HUES48 (cell line): ENCODE measurements at regions not wholly inside any gene's neighbourhood (a gene's known extent, or its start where the extent isn't known, plus 50 kb on each side); places are given as distances from the start of the nearest gene placed in this dataset.

Source experiments
- H3K27ac ChIP-seq: one replicate; pipeline ENCODE4 v1.7.0; 2013; ENCODE audit warnings: low read depth, low read length, inconsistent platforms
- H3K27me3 ChIP-seq: 2 replicates; pipeline ENCODE4 v1.6.1; 2013; ENCODE audit warnings: mild to moderate bottlenecking, low read length; ENCODE audit not compliant: control insufficient read depth, insufficient read depth
- H3K36me3 ChIP-seq: 2 replicates; pipeline ENCODE4 v1.6.1; 2013; ENCODE audit warnings: low read length; ENCODE audit not compliant: control insufficient read depth, insufficient read depth
- H3K4me1 ChIP-seq: 2 replicates; pipeline ENCODE4 v1.6.1; 2013; ENCODE audit warnings: mild to moderate bottlenecking, low read length; ENCODE audit not compliant: control insufficient read depth, insufficient read depth
- H3K4me3 ChIP-seq: 2 replicates; pipeline ENCODE4 v1.5.1; 2013; ENCODE audit warnings: mild to moderate bottlenecking, low read depth, low read length
- H3K9ac ChIP-seq: 2 replicates; pipeline ENCODE4 v1.6.1; 2013; ENCODE audit warnings: mild to moderate bottlenecking, low read depth, low read length, moderate library complexity
- H3K9me3 ChIP-seq: 2 replicates; pipeline ENCODE4 v1.6.1; 2013; ENCODE audit warnings: low read length; ENCODE audit not compliant: control insufficient read depth, insufficient read depth

- no peak overlapping the region for H3K9ac ChIP-seq
- H3K4me3 ChIP-seq = no peak overlapping the region
- no peaks in the 10 kb centered on the region for H3K27me3 ChIP-seq
- no peaks in the 10 kb centered on the region for H3K36me3 ChIP-seq
- no peak overlapping the region for H3K27ac ChIP-seq
- no peaks in the 10 kb centered on the region for H3K9me3 ChIP-seq
- no peaks in the 10 kb centered on the region for H3K4me1 ChIP-seq
Observed at GRCh38 chr1:30183006-30183405, 540.4 kb downstream of the MATN1 start.

DNA sequence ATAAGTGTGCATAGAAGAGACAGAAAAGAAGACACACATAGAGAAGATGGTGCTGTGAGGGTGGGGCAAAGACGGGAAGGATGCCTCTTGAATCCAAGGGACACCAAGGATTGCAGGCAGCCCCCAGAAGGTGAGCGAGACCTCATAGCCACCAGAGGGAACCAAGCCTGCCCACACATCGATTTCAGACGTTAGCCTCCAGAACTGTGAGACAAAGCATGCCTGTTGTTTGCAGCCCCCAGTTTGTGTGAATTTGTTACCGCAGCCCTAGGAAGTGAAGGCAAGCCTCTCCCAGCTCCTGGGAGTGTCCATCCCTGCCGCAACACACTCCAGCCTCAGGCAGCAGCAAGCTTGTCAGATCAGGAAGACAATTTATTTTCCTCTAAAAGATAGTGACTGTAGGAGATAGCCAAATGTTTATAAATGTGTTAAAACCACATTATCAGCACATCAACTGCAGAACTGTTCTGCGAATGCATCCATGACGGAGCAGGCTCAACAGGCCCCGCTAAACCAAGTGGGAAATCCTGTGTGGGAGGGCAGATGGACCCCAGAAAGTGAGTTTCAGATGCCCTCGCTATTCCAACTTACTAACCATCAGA, 543.3 kb downstream of the MATN1 start:
- H3K9ac ChIP-seq = no peak overlapping the region
- no peaks in the 10 kb centered on the region for H3K27me3 ChIP-seq

GRCh38 chr1:30176477-30176876, 546.9 kb downstream of the MATN1 start:
- Histone ChIP-seq H3K4me1 (no peaks in the 10 kb centered on the region), H3K9me3 (no peaks in the 10 kb centered on the region), H3K4me3 (no peak overlapping the region), H3K27me3 (no peaks in the 10 kb centered on the region), H3K36me3 (no peaks in the 10 kb centered on the region), H3K9ac (no peak overlapping the region), H3K27ac (no peak overlapping the region)

More for the DNA sequence above, 543.3 kb downstream of the MATN1 start:
- Histone ChIP-seq H3K9me3 (no peaks in the 10 kb centered on the region), H3K27ac (no peak overlapping the region), H3K4me3 (no peak overlapping the region), H3K4me1 (no peaks in the 10 kb centered on the region), H3K36me3 (no peaks in the 10 kb centered on the region)

GRCh38 chr1:30174499-30174898, 548.9 kb downstream of the MATN1 start:
- H3K27ac ChIP-seq = no peak overlapping the region
- H3K27me3 ChIP-seq = no peaks in the 10 kb centered on the region
- H3K4me1 ChIP-seq = no peaks in the 10 kb centered on the region
- H3K36me3 ChIP-seq = no peaks in the 10 kb centered on the region
- no peak overlapping the region for H3K9ac ChIP-seq
- no peaks in the 10 kb centered on the region for H3K9me3 ChIP-seq
- no peak overlapping the region for H3K4me3 ChIP-seq

GRCh38 chr1:30173560-30173959, 549.8 kb downstream of the MATN1 start:
- no peak overlapping the region for H3K9ac ChIP-seq
- H3K27ac ChIP-seq = no peak overlapping the region
- H3K36me3 ChIP-seq = no peaks in the 10 kb centered on the region
- H3K27me3 ChIP-seq = no peaks in the 10 kb centered on the region
- H3K4me3 ChIP-seq = no peak overlapping the region
- H3K9me3 ChIP-seq = no peaks in the 10 kb centered on the region
- no peaks in the 10 kb centered on the region for H3K4me1 ChIP-seq

DNA sequence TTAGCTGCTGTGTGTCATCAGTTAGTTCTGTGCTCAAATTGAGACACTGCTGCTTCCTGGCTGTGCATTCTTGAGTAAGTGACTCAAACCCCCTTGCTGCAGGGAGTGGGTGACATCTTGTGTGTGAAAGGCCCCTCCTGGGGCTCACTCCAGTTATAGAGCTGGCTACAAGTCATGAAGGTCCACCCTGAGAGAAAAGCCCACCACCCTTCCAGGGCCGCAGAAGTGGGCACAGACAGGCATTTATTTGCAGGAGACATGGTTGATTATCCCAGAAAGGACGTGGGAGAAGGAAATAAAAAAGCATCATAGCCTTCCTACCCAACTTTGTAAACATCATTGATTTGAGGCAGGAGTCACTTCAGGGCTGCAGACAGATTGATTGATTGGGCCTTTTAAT, 550.6 kb downstream of the MATN1 start:
- Histone ChIP-seq H3K27me3 (no peaks in the 10 kb centered on the region), H3K9me3 (no peaks in the 10 kb centered on the region), H3K9ac (no peak overlapping the region), H3K27ac (no peak overlapping the region), H3K4me3 (no peak overlapping the region), H3K4me1 (no peaks in the 10 kb centered on the region), H3K36me3 (no peaks in the 10 kb centered on the region)

DNA sequence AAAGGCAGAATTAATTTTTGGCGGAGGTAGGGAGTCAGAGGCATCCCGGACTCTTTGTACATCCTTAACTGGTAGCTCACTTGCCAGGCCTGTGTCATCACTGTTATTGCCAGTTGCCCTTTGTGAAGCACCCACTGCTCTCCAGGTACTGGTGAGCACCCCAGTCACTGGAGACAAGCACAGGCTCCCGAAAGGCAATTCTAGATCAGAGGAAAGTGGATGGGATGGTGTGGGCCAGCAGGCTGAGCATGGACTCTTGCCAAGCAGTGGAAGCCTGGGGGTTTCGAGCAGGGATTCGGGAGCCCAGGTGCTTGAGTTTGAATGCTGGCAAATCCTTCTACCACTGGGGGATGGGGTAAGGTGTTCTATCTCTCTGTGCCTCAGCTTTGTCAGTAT, 551.1 kb downstream of the MATN1 start:
- H3K9me3 ChIP-seq = no peaks in the 10 kb centered on the region
- no peak overlapping the region for H3K4me3 ChIP-seq
- no peak overlapping the region for H3K27ac ChIP-seq
- no peaks in the 10 kb centered on the region for H3K4me1 ChIP-seq
- no peaks in the 10 kb centered on the region for H3K36me3 ChIP-seq
- no peaks in the 10 kb centered on the region for H3K27me3 ChIP-seq
- H3K9ac ChIP-seq = no peak overlapping the region

DNA sequence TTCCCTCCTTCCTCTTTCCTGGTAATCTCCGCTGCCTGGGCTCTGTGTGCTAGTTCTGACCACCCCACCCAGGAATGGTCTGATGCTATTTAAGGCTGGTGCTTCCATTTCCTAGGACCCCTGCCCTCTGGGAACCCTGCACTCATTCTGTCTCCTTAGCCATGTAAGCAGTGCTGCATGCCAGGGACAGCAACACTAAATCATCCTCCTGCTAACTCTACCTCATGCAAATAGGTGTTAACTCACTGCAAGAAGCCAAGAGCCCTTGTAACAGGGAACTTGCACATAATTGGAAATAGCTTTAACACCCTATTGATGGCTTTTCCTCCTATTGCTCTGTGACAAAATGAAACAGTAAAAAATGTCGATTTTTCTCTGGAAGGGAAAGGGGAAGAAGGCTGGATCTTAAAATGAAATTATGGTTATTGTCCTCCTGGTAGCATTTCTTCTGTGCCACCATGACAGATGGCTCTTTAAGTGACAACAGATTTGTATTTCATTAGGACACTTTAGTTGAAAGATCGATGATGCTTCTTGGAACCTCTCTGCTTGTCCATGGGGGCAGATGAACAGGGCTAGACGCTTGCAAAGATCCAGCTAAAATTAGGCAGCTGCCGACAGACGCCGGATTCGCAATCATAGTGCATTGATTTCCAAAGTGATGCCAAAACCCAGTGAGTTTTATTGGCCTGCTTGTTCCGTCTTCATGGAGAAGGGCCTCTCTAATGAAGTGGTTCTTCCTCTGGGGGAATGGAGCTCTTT, 551.7 kb downstream of the MATN1 start:
- no peaks in the 10 kb centered on the region for H3K27me3 ChIP-seq
- H3K36me3 ChIP-seq = no peaks in the 10 kb centered on the region
- no peak overlapping the region for H3K4me3 ChIP-seq
- H3K27ac ChIP-seq = no peak overlapping the region
- no peaks in the 10 kb centered on the region for H3K9me3 ChIP-seq
- no peaks in the 10 kb centered on the region for H3K4me1 ChIP-seq
- H3K9ac ChIP-seq = no peak overlapping the region

- Histone ChIP-seq H3K4me1 (no peaks in the 10 kb centered on the region), H3K4me3 (no peak overlapping the region)
Observed at GRCh38 chr1:30169269-30169668, 554.1 kb downstream of the MATN1 start.

GRCh38 chr1:30166174-30166573, 557.2 kb downstream of the MATN1 start:
- Histone ChIP-seq H3K27me3 (no peaks in the 10 kb centered on the region), H3K4me1 (no peaks in the 10 kb centered on the region), H3K27ac (no peak overlapping the region), H3K4me3 (no peak overlapping the region), H3K9ac (no peak overlapping the region), H3K9me3 (no peaks in the 10 kb centered on the region), H3K36me3 (no peaks in the 10 kb centered on the region)

More at GRCh38 chr1:30169269-30169668, 554.1 kb downstream of the MATN1 start:
- Histone ChIP-seq H3K9me3 (no peaks in the 10 kb centered on the region), H3K9ac (no peak overlapping the region), H3K27ac (no peak overlapping the region), H3K36me3 (no peaks in the 10 kb centered on the region), H3K27me3 (no peaks in the 10 kb centered on the region)

DNA sequence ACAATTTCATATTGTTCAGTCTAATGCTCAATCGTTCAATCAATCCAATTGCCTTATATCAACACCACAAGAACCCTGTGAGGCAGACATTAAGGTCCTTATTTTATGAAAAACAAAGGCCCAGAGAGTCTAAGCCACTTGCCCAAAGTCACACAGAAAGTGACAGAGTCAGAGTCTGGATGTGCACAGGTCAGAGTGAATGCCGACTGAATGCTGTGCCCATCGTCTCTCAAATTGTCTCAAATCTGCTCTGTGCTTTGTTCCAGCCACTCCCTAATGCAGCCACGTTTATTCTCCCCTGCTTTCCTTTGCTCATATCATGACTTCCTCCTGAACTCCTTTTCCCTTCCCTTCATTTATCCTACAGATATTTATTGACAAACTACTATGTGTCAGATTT, 558.3 kb downstream of the MATN1 start:
- no peaks in the 10 kb centered on the region for H3K9me3 ChIP-seq
- no peaks in the 10 kb centered on the region for H3K4me1 ChIP-seq

More for the DNA sequence above, 558.3 kb downstream of the MATN1 start:
- Histone ChIP-seq H3K4me3 (no peak overlapping the region), H3K27ac (no peak overlapping the region), H3K36me3 (no peaks in the 10 kb centered on the region), H3K9ac (no peak overlapping the region), H3K27me3 (no peaks in the 10 kb centered on the region)
